ENCODE measurements at regions not wholly inside any gene's neighbourhood (a gene's known extent, or its start where the extent isn't known, plus 50 kb on each side); places are given as distances from the start of the nearest gene placed in this dataset.
"Not testable (repeated sequence)": the region's sequence is repeated elsewhere in the genome, so short reads cannot be mapped to it uniquely, and the experiment has no call there.

GRCh38 chr3:198096015-198096414, 136.0 kb downstream of the LMLN start:
- H3K9me3 ChIP-seq (ENCODE audit: low read length) = no peaks in the 10 kb centered on the region

GRCh38 chr3:198097048-198097447, 137.0 kb downstream of the LMLN start:
- Histone ChIP-seq H3K4me3 (ENCODE audit: low read depth in 1 of 2, low read length in 2 of 2) (no peak overlapping the region), H3K9ac (ENCODE audit: low read length) (no peak overlapping the region), H3K27me3 (ENCODE audit: control insufficient read depth in 1 of 2, insufficient read depth in 2 of 2, low read length in 2 of 2) (peaks cover 0 to 4% of the 10 kb centered on the region in 2 donors), H3K36me3 (ENCODE audit: insufficient read depth, low read length) (no peaks in the 10 kb centered on the region), H3K4me1 (ENCODE audit: insufficient read depth, low read length) (no peaks in the 10 kb centered on the region), H3K27ac (ENCODE audit: low read depth, low read length) (no peak overlapping the region), H3K9me3 (ENCODE audit: low read length) (no peaks in the 10 kb centered on the region)

More at GRCh38 chr3:198096015-198096414, 136.0 kb downstream of the LMLN start:
- no peak overlapping the region for H3K4me3 ChIP-seq (ENCODE audit: low read depth in 1 of 2, low read length in 2 of 2)
- H3K27ac ChIP-seq (ENCODE audit: low read depth, low read length) = no peak overlapping the region
- H3K27me3 ChIP-seq (ENCODE audit: control insufficient read depth in 1 of 2, insufficient read depth in 2 of 2, low read length in 2 of 2) = peaks cover 0 to 4% of the 10 kb centered on the region in 2 donors
- no peaks in the 10 kb centered on the region for H3K36me3 ChIP-seq (ENCODE audit: insufficient read depth, low read length)
- no peaks in the 10 kb centered on the region for H3K4me1 ChIP-seq (ENCODE audit: insufficient read depth, low read length)
- H3K9ac ChIP-seq (ENCODE audit: low read length) = no peak overlapping the region

- not testable (repeated sequence) for H3K27ac ChIP-seq (ENCODE audit: low read depth, low read length); H3K27me3 ChIP-seq (ENCODE audit: control insufficient read depth in 1 of 2, insufficient read depth in 2 of 2, low read length in 2 of 2); H3K36me3 ChIP-seq (ENCODE audit: insufficient read depth, low read length); H3K4me1 ChIP-seq (ENCODE audit: insufficient read depth, low read length); H3K4me3 ChIP-seq (ENCODE audit: low read depth in 1 of 2, low read length in 2 of 2); H3K9ac ChIP-seq (ENCODE audit: low read length); H3K9me3 ChIP-seq (ENCODE audit: low read length)
Observed at GRCh38 chr3:198098661-198099081, 138.7 kb downstream of the LMLN start.

GRCh38 chr3:198103070-198103469, 143.1 kb downstream of the LMLN start:
- H3K9ac ChIP-seq (ENCODE audit: low read length); H3K27ac ChIP-seq (ENCODE audit: low read depth, low read length); H3K4me3 ChIP-seq (ENCODE audit: low read depth in 1 of 2, low read length in 2 of 2); H3K4me1 ChIP-seq (ENCODE audit: insufficient read depth, low read length); H3K9me3 ChIP-seq (ENCODE audit: low read length); H3K27me3 ChIP-seq (ENCODE audit: control insufficient read depth in 1 of 2, insufficient read depth in 2 of 2, low read length in 2 of 2); H3K36me3 ChIP-seq (ENCODE audit: insufficient read depth, low read length): not testable (repeated sequence)

GRCh38 chr3:198106265-198106664, 146.2 kb downstream of the LMLN start:
- Histone ChIP-seq H3K27ac (ENCODE audit: low read depth, low read length) (no peak overlapping the region), H3K27me3 (ENCODE audit: control insufficient read depth in 1 of 2, insufficient read depth in 2 of 2, low read length in 2 of 2) (peaks cover 19 to 25% of the 10 kb centered on the region in 2 donors), H3K9me3 (ENCODE audit: low read length) (no peaks in the 10 kb centered on the region), H3K4me1 (ENCODE audit: insufficient read depth, low read length) (no peaks in the 10 kb centered on the region), H3K36me3 (ENCODE audit: insufficient read depth, low read length) (no peaks in the 10 kb centered on the region), H3K4me3 (ENCODE audit: low read depth in 1 of 2, low read length in 2 of 2) (no peak overlapping the region), H3K9ac (ENCODE audit: low read length) (no peak overlapping the region)

GRCh38 chr3:198107840-198108734, 148.1 kb downstream of the LMLN start:
- H3K9ac ChIP-seq (ENCODE audit: low read length) = no peak overlapping the region
- H3K4me3 ChIP-seq (ENCODE audit: low read depth in 1 of 2, low read length in 2 of 2) = no peak overlapping the region
- no peaks in the 10 kb centered on the region for H3K4me1 ChIP-seq (ENCODE audit: insufficient read depth, low read length)
- H3K36me3 ChIP-seq (ENCODE audit: insufficient read depth, low read length) = no peaks in the 10 kb centered on the region
- H3K9me3 ChIP-seq (ENCODE audit: low read length) = no peaks in the 10 kb centered on the region
- peaks cover 36 to 41% of the 10 kb centered on the region in 2 donors for H3K27me3 ChIP-seq (ENCODE audit: control insufficient read depth in 1 of 2, insufficient read depth in 2 of 2, low read length in 2 of 2)
- no peak overlapping the region for H3K27ac ChIP-seq (ENCODE audit: low read depth, low read length)

- Histone ChIP-seq H3K4me3 (ENCODE audit: low read depth in 1 of 2, low read length in 2 of 2) (no peak overlapping the region), H3K9me3 (ENCODE audit: low read length) (no peaks in the 10 kb centered on the region), H3K27ac (ENCODE audit: low read depth, low read length) (no peak overlapping the region), H3K9ac (ENCODE audit: low read length) (no peak overlapping the region), H3K36me3 (ENCODE audit: insufficient read depth, low read length) (no peaks in the 10 kb centered on the region), H3K27me3 (ENCODE audit: control insufficient read depth in 1 of 2, insufficient read depth in 2 of 2, low read length in 2 of 2) (peaks cover 50 to 58% of the 10 kb centered on the region in 2 donors), H3K4me1 (ENCODE audit: insufficient read depth, low read length) (no peaks in the 10 kb centered on the region)
Observed at GRCh38 chr3:198109883-198110282, 149.9 kb downstream of the LMLN start.

GRCh38 chr3:198112031-198112430, 152.0 kb downstream of the LMLN start:
- Histone ChIP-seq H3K9ac (ENCODE audit: low read length) (no peak overlapping the region), H3K9me3 (ENCODE audit: low read length) (no peaks in the 10 kb centered on the region), H3K27ac (ENCODE audit: low read depth, low read length) (no peak overlapping the region), H3K36me3 (ENCODE audit: insufficient read depth, low read length) (no peaks in the 10 kb centered on the region), H3K4me3 (ENCODE audit: low read depth in 1 of 2, low read length in 2 of 2) (no peak overlapping the region), H3K4me1 (ENCODE audit: insufficient read depth, low read length) (no peaks in the 10 kb centered on the region), H3K27me3 (ENCODE audit: control insufficient read depth in 1 of 2, insufficient read depth in 2 of 2, low read length in 2 of 2) (peaks cover 50 to 62% of the 10 kb centered on the region in 2 donors)

- Histone ChIP-seq H3K4me3 (ENCODE audit: low read depth in 1 of 2, low read length in 2 of 2) (no peak overlapping the region), H3K27me3 (ENCODE audit: control insufficient read depth in 1 of 2, insufficient read depth in 2 of 2, low read length in 2 of 2) (peaks cover 50 to 62% of the 10 kb centered on the region in 2 donors), H3K9ac (ENCODE audit: low read length) (no peak overlapping the region), H3K9me3 (ENCODE audit: low read length) (no peaks in the 10 kb centered on the region), H3K4me1 (ENCODE audit: insufficient read depth, low read length) (no peaks in the 10 kb centered on the region), H3K36me3 (ENCODE audit: insufficient read depth, low read length) (no peaks in the 10 kb centered on the region), H3K27ac (ENCODE audit: low read depth, low read length) (no peak overlapping the region)
Observed at GRCh38 chr3:198113206-198114053, 153.4 kb downstream of the LMLN start.

- H3K27me3 ChIP-seq (ENCODE audit: control insufficient read depth in 1 of 2, insufficient read depth in 2 of 2, low read length in 2 of 2) = peaks cover 42 to 53% of the 10 kb centered on the region in 2 donors
- H3K9me3 ChIP-seq (ENCODE audit: low read length); H3K27ac ChIP-seq (ENCODE audit: low read depth, low read length); H3K9ac ChIP-seq (ENCODE audit: low read length); H3K36me3 ChIP-seq (ENCODE audit: insufficient read depth, low read length); H3K4me3 ChIP-seq (ENCODE audit: low read depth in 1 of 2, low read length in 2 of 2); H3K4me1 ChIP-seq (ENCODE audit: insufficient read depth, low read length): not testable (repeated sequence)
Observed at GRCh38 chr3:198114516-198114915, 154.5 kb downstream of the LMLN start.

GRCh38 chr3:198122184-198122583, 162.2 kb downstream of the LMLN start:
- not testable (repeated sequence) for H3K4me1 ChIP-seq (ENCODE audit: insufficient read depth, low read length); H3K27ac ChIP-seq (ENCODE audit: low read depth, low read length)

More at GRCh38 chr3:198122184-198122583, 162.2 kb downstream of the LMLN start:
- H3K9ac ChIP-seq (ENCODE audit: low read length); H3K27me3 ChIP-seq (ENCODE audit: control insufficient read depth in 1 of 2, insufficient read depth in 2 of 2, low read length in 2 of 2); H3K36me3 ChIP-seq (ENCODE audit: insufficient read depth, low read length); H3K9me3 ChIP-seq (ENCODE audit: low read length); H3K4me3 ChIP-seq (ENCODE audit: low read depth in 1 of 2, low read length in 2 of 2): not testable (repeated sequence)

Measured in muscle layer of colon (tissue), 2 donors.